Large intestine (tissue), 3 donors: ENCODE measurements at regions not wholly inside any gene's neighbourhood (a gene's known extent, or its start where the extent isn't known, plus 50 kb on each side); places are given as distances from the start of the nearest gene placed in this dataset.

ENCODE experiments used
- DNase-seq, 2 donors: peaks; one replicate each; pipeline versions ENCODE4 v3.0.0 to v3.0.0-alpha.2; 2013
- H3K27ac ChIP-seq: one replicate; pipeline ENCODE4 v1.5.1; 2013; ENCODE audit warnings: low read length
- H3K27me3 ChIP-seq: 2 replicates; pipeline ENCODE4 v1.6.1; 2013; ENCODE audit warnings: low read length; ENCODE audit not compliant: control insufficient read depth, insufficient read depth
- H3K36me3 ChIP-seq: 2 replicates; pipeline ENCODE4 v1.6.1; 2013; ENCODE audit warnings: low read length; ENCODE audit not compliant: control insufficient read depth, insufficient read depth
- H3K4me1 ChIP-seq: one replicate; pipeline ENCODE4 v1.6.1; 2013; ENCODE audit warnings: low read length; ENCODE audit not compliant: control insufficient read depth, insufficient read depth
- H3K4me3 ChIP-seq: one replicate; pipeline ENCODE4 v1.5.1; 2013; ENCODE audit warnings: low read length
- H3K9me3 ChIP-seq: one replicate; pipeline ENCODE4 v1.6.1; 2013; ENCODE audit warnings: mild to moderate bottlenecking, low read depth, low read length, moderate library complexity; ENCODE audit not compliant: control insufficient read depth
- WGBS: methylation state at CpG from one replicate; pipeline ENCODE4 v1.1.5; 2013; ENCODE audit warnings: low lambda C conversion rate; ENCODE audit not compliant: insufficient coverage; 5-methylcytosine and 5-hydroxymethylcytosine counted together

- DNase-seq, result peak in 1 of 2 donors; percentile 20
- Histone ChIP-seq H3K27ac (no peak overlapping the region), H3K9me3 (peaks cover 13% of the 10 kb centered on the region), H3K36me3 (no peaks in the 10 kb centered on the region), H3K4me1 (peaks cover 9% of the 10 kb centered on the region), H3K4me3 (no peak overlapping the region), H3K27me3 (peaks cover 100% of the 10 kb centered on the region)
- 25% methylated on average over 2 of the region's 33 CpGs for WGBS
These were observed 74.0 kb upstream of the POLG start for GRCh38 chr15:89408372-89409183.

GRCh38 chr15:89406940-89407607 lies 72.5 kb upstream of the POLG start:
- Histone ChIP-seq H3K9me3 (peaks cover 10% of the 10 kb centered on the region), H3K4me3 (no peak overlapping the region), H3K27me3 (peaks cover 100% of the 10 kb centered on the region), H3K36me3 (no peaks in the 10 kb centered on the region), H3K27ac (no peak overlapping the region), H3K4me1 (peaks cover 9% of the 10 kb centered on the region)
- DNase-seq, result no peak
- no CpG with 5 or more reads among the region's 46 CpGs for WGBS

GRCh38 chr15:89406218-89406939 lies 71.8 kb upstream of the POLG start:
- Histone ChIP-seq H3K27ac (no peak overlapping the region), H3K36me3 (no peaks in the 10 kb centered on the region), H3K27me3 (peaks cover 100% of the 10 kb centered on the region), H3K9me3 (peaks cover 8% of the 10 kb centered on the region), H3K4me3 (no peak overlapping the region), H3K4me1 (peaks cover 9% of the 10 kb centered on the region)
- 10% methylated on average over 2 of the region's 45 CpGs for WGBS
- DNase-seq, result no peak

GRCh38 chr15:89405494-89405893 lies 70.9 kb upstream of the POLG start:
- DNase-seq, result no peak
- Histone ChIP-seq H3K27me3 (peaks cover 100% of the 10 kb centered on the region), H3K4me1 (peaks cover 9% of the 10 kb centered on the region), H3K36me3 (no peaks in the 10 kb centered on the region), H3K4me3 (no peak overlapping the region), H3K27ac (no peak overlapping the region), H3K9me3 (peaks cover 4% of the 10 kb centered on the region)
- WGBS, result 0% methylated on average over 1 of the region's 9 CpGs

- Histone ChIP-seq H3K27me3 (peaks cover 99% of the 10 kb centered on the region), H3K4me3 (no peak overlapping the region), H3K27ac (no peak overlapping the region), H3K36me3 (no peaks in the 10 kb centered on the region), H3K4me1 (peaks cover 5% of the 10 kb centered on the region), H3K9me3 (peaks cover 7% of the 10 kb centered on the region)
- WGBS, result no CpG with 5 or more reads among the region's 3 CpGs
- DNase-seq, result no peak
These were observed 69.4 kb upstream of the POLG start for GRCh38 chr15:89404023-89404422.

GRCh38 chr15:89402518-89402805 lies 67.8 kb upstream of the POLG start:
- no peaks in the 10 kb centered on the region for H3K36me3 ChIP-seq
- DNase-seq, result no peak
- H3K9me3 ChIP-seq, result peaks cover 7% of the 10 kb centered on the region
- no peak overlapping the region for H3K27ac ChIP-seq
- H3K27me3 ChIP-seq, result peaks cover 99% of the 10 kb centered on the region
- no peak overlapping the region for H3K4me3 ChIP-seq
- WGBS, result no CpG with 5 or more reads among the region's 1 CpG
- H3K4me1 ChIP-seq, result no peaks in the 10 kb centered on the region

GRCh38 chr15:89401631-89402517 lies 67.2 kb upstream of the POLG start:
- DNase-seq, result no peak
- no peaks in the 10 kb centered on the region for H3K36me3 ChIP-seq
- H3K4me3 ChIP-seq, result no peak overlapping the region
- peaks cover 7% of the 10 kb centered on the region for H3K9me3 ChIP-seq
- H3K4me1 ChIP-seq, result no peaks in the 10 kb centered on the region
- H3K27me3 ChIP-seq, result peaks cover 99% of the 10 kb centered on the region
- H3K27ac ChIP-seq, result no peak overlapping the region
- 0% methylated on average over 1 of the region's 12 CpGs for WGBS

GRCh38 chr15:89400782-89401545 lies 66.3 kb upstream of the POLG start:
- no peaks in the 10 kb centered on the region for H3K4me1 ChIP-seq
- WGBS, result no CpG with 5 or more reads among the region's 7 CpGs

GRCh38 chr15:89400116-89400781 lies 65.6 kb upstream of the POLG start:
- Histone ChIP-seq H3K27me3 (peaks cover 99% of the 10 kb centered on the region), H3K27ac (no peak overlapping the region), H3K4me3 (no peak overlapping the region), H3K36me3 (no peaks in the 10 kb centered on the region), H3K4me1 (no peaks in the 10 kb centered on the region), H3K9me3 (peaks cover 3% of the 10 kb centered on the region)
- DNase-seq, result no peak
- no CpG with 5 or more reads among the region's 55 CpGs for WGBS

More at GRCh38 chr15:89400782-89401545, 66.3 kb upstream of the POLG start:
- Histone ChIP-seq H3K36me3 (no peaks in the 10 kb centered on the region), H3K27me3 (peaks cover 99% of the 10 kb centered on the region), H3K4me3 (no peak overlapping the region), H3K27ac (no peak overlapping the region), H3K9me3 (peaks cover 3% of the 10 kb centered on the region)
- no peak for DNase-seq
